RWPE2 (cell line): ENCODE measurements at regions not wholly inside any gene's neighbourhood (a gene's known extent, or its start where the extent isn't known, plus 50 kb on each side); places are given as distances from the start of the nearest gene placed in this dataset.

Experiments used
- ATAC-seq: fragments of 200-7000 bp; cut with Tn5 transposase; 3 replicates; pipeline ENCODE4 v1.9.1; 2021; ENCODE audit warnings: low read depth
- DNase-seq: peaks from one replicate; pipeline ENCODE4 v3.0.0-alpha.2; 2020; ENCODE audit warnings: low spot score
- H3K27ac ChIP-seq: fragments of 450-650 bp; 2 replicates; pipeline ENCODE4 v1.5.1; 2017; ENCODE audit warnings: mild to moderate bottlenecking; ENCODE audit not compliant: poor library complexity, severe bottlenecking
- H3K27me3 ChIP-seq: fragments of 250-450 bp; sonication (Bioruptor Pico); 2 replicates; pipeline ENCODE4 v1.5.1; 2021; ENCODE audit warnings: mild to moderate bottlenecking, moderate library complexity; ENCODE audit not compliant: insufficient read depth, poor library complexity, severe bottlenecking
- H3K36me3 ChIP-seq: fragments of 250-450 bp; sonication (Bioruptor Pico); 2 replicates; pipeline ENCODE4 v1.5.1; 2020; ENCODE audit warnings: low read depth, mild to moderate bottlenecking, moderate library complexity
- H3K4me1 ChIP-seq: fragments of 250-450 bp; sonication (Bioruptor Pico); 2 replicates; pipeline ENCODE4 v1.5.1; 2021; ENCODE audit warnings: mild to moderate bottlenecking, moderate library complexity; ENCODE audit not compliant: insufficient read depth, poor library complexity, severe bottlenecking
- H3K4me3 ChIP-seq: fragments of 250-450 bp; sonication (Bioruptor Pico); 2 replicates; pipeline ENCODE4 v1.5.1; 2021; ENCODE audit warnings: mild to moderate bottlenecking, moderate library complexity; ENCODE audit not compliant: severe bottlenecking
- H3K9me3 ChIP-seq: fragments of 250-450 bp; sonication (Bioruptor Pico); 2 replicates; pipeline ENCODE4 v1.5.1; 2021; ENCODE audit warnings: mild to moderate bottlenecking, moderate library complexity; ENCODE audit not compliant: severe bottlenecking
- CTCF ChIP-seq: fragments of 450-650 bp; IDR thresholded peaks from one replicate; pipeline ENCODE4 v1.5.1; 2017; ENCODE audit warnings: mild to moderate bottlenecking, moderate library complexity; ENCODE audit not compliant: poor library complexity, severe bottlenecking

GRCh38 chr9:88319936-88320747, 68.1 kb upstream of the SPIN1 start:
- Histone ChIP-seq H3K27ac (no peak overlapping the region), H3K9me3 (no peaks in the 10 kb centered on the region), H3K4me3 (no peak overlapping the region), H3K27me3 (no peaks in the 10 kb centered on the region), H3K36me3 (no peaks in the 10 kb centered on the region), H3K4me1 (no peaks in the 10 kb centered on the region)
- DNase-seq (no peak), ATAC-seq (no peak)
- TF ChIP-seq CTCF, result no peak

GRCh38 chr9:88313364-88314220, 74.7 kb upstream of the SPIN1 start:
- H3K27ac ChIP-seq, result no peak overlapping the region
- ATAC-seq, result no peak

GRCh38 chr9:88312517-88313103, 75.6 kb upstream of the SPIN1 start:
- no peaks in the 10 kb centered on the region for H3K9me3 ChIP-seq
- no peak for TF ChIP-seq CTCF
- H3K4me1 ChIP-seq, result no peaks in the 10 kb centered on the region
- H3K36me3 ChIP-seq, result no peaks in the 10 kb centered on the region
- no peak overlapping the region for H3K4me3 ChIP-seq
- H3K27me3 ChIP-seq, result no peaks in the 10 kb centered on the region
- ATAC-seq (no peak), DNase-seq (no peak)
- no peak overlapping the region for H3K27ac ChIP-seq

More at GRCh38 chr9:88313364-88314220, 74.7 kb upstream of the SPIN1 start:
- Histone ChIP-seq H3K9me3 (no peaks in the 10 kb centered on the region), H3K4me3 (no peak overlapping the region), H3K27me3 (no peaks in the 10 kb centered on the region), H3K36me3 (no peaks in the 10 kb centered on the region), H3K4me1 (no peaks in the 10 kb centered on the region)
- no peak for TF ChIP-seq CTCF
- no peak for DNase-seq

- H3K27me3 ChIP-seq, result no peaks in the 10 kb centered on the region
- no peak overlapping the region for H3K4me3 ChIP-seq
- no peak for DNase-seq
- no peak for ATAC-seq
- H3K36me3 ChIP-seq, result no peaks in the 10 kb centered on the region
- no peak overlapping the region for H3K27ac ChIP-seq
- no peaks in the 10 kb centered on the region for H3K4me1 ChIP-seq
- no peaks in the 10 kb centered on the region for H3K9me3 ChIP-seq
- no peak for TF ChIP-seq CTCF
Observed at GRCh38 chr9:88312045-88312444, 76.2 kb upstream of the SPIN1 start.
